OCI-LY3 (cell line): ENCODE measurements at regions not wholly inside any gene's neighbourhood (a gene's known extent, or its start where the extent isn't known, plus 50 kb on each side); places are given as distances from the start of the nearest gene placed in this dataset.

Experiments
- CTCF ChIP-seq: fragments of 200-600, 300-600 bp; sonication (generic); IDR thresholded peaks from 2 replicates; pipeline ENCODE4 v1.5.1; 2014; ENCODE audit warnings: antibody characterized with exemption, low read length, low read depth
- EZH2phosphoT487 ChIP-seq: fragments of 200-600 bp; shearing (Covaris generic); IDR thresholded peaks from 2 replicates; pipeline ENCODE4 v1.6.1; 2018; ENCODE audit warnings: antibody characterized with exemption, mixed run types, low read depth

DNA sequence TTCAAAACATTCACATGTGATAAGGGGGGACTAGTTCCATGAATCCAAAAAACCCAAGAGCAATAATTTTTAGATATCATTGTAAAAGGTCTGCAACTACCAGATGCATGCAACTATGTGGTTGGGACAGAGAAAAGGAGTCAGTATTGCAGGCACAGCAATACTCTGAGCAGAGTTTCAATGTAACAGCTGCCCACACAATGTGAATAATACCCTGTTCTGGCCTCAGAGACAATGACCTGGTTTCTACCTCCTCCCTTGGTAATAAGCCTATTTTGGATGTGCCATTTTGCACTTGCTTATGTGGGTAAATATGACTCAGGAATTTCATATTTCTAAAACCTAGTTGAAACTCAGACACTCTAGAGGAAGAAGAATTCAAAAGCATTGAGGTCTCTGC is 194.8 kb upstream of the RASGEF1B start:
- TF ChIP-seq CTCF (no peak), EZH2phosphoT487 (no peak)
